Mesenchymal stem cell (in vitro differentiated cells and primary cell): ENCODE measurements at regions not wholly inside any gene's neighbourhood (a gene's known extent, or its start where the extent isn't known, plus 50 kb on each side); places are given as distances from the start of the nearest gene placed in this dataset. TPM values are rescaled to one million over a fixed set of nuclear protein-coding genes. Genes with fewer than 3 reads are reported as not detected.

Source experiments
- DNase-seq: peaks from one replicate; pipeline ENCODE4 v3.0.0-alpha.2; 2013
- H2AFZ ChIP-seq: one replicate; pipeline ENCODE4 v1.6.1; 2013; ENCODE audit warnings: low read depth, mild to moderate bottlenecking, control low read depth, inconsistent platforms, low read length, moderate library complexity
- H2AK5ac ChIP-seq: 2 replicates; pipeline ENCODE4 v1.6.1; 2013; ENCODE audit warnings: low read length, moderate library complexity, mild to moderate bottlenecking, inconsistent platforms; ENCODE audit not compliant: severe bottlenecking
- H2BK120ac ChIP-seq: one replicate; pipeline ENCODE4 v1.6.1; 2013; ENCODE audit warnings: low read depth, mild to moderate bottlenecking, inconsistent platforms, low read length, moderate library complexity
- H2BK12ac ChIP-seq, 2 experiments: one replicate each; pipeline ENCODE4 v1.6.1; 2013; ENCODE audit warnings: inconsistent platforms in 2 of 2, low read length in 2 of 2, mild to moderate bottlenecking in 2 of 2, moderate library complexity in 2 of 2, control low read depth in 1 of 2
- H2BK15ac ChIP-seq: one replicate; pipeline ENCODE4 v1.6.1; 2013; ENCODE audit warnings: mild to moderate bottlenecking, low read depth, inconsistent platforms; ENCODE audit not compliant: poor library complexity, severe bottlenecking
- H2BK5ac ChIP-seq: 2 replicates; pipeline ENCODE4 v1.6.1; 2013; ENCODE audit warnings: low read depth, mild to moderate bottlenecking, low read length, control low read depth, inconsistent platforms; ENCODE audit not compliant: poor library complexity, severe bottlenecking
- H3K14ac ChIP-seq, 2 experiments: one replicate each; pipeline ENCODE4 v1.6.1; 2013; ENCODE audit warnings: inconsistent platforms in 2 of 2, low read length in 2 of 2, control low read depth in 1 of 2, mild to moderate bottlenecking in 1 of 2, moderate library complexity in 1 of 2
- H3K18ac ChIP-seq, 2 experiments: one replicate each; pipeline ENCODE4 v1.6.1; 2013; ENCODE audit warnings: inconsistent platforms in 2 of 2, low read length in 2 of 2, control low read depth in 1 of 2, low read depth in 1 of 2, mild to moderate bottlenecking in 1 of 2
- H3K23ac ChIP-seq, 2 experiments: one replicate each; pipeline ENCODE4 v1.6.1; 2013; ENCODE audit warnings: inconsistent platforms in 2 of 2, low read length in 2 of 2, mild to moderate bottlenecking in 2 of 2, moderate library complexity in 2 of 2, control low read depth in 1 of 2
- H3K27ac ChIP-seq: 2 replicates; pipeline ENCODE4 v1.5.1; 2013; ENCODE audit warnings: mild to moderate bottlenecking, moderate library complexity, low read length, control low read depth, inconsistent platforms; ENCODE audit not compliant: poor library complexity, severe bottlenecking
- H3K27me3 ChIP-seq, 2 experiments: 2 replicates each; pipeline versions ENCODE4 v1.6.1 to v1.7.0; 2013; ENCODE audit warnings: low read length in 2 of 2, mild to moderate bottlenecking in 2 of 2, moderate library complexity in 2 of 2, control low read depth in 1 of 2, inconsistent platforms in 1 of 2; ENCODE audit not compliant: control insufficient read depth in 1 of 2, insufficient read depth in 1 of 2
- H3K36me3 ChIP-seq, 2 experiments: 2 replicates each; pipeline versions ENCODE4 v1.6.1 to v1.7.0; 2013; ENCODE audit warnings: low read length in 2 of 2, control low read depth in 1 of 2, inconsistent platforms in 1 of 2, low read depth in 1 of 2, mild to moderate bottlenecking in 1 of 2; ENCODE audit not compliant: insufficient read depth in 2 of 2, control insufficient read depth in 1 of 2
- H3K4ac ChIP-seq, 2 experiments: one replicate each; pipeline ENCODE4 v1.6.1; 2013; ENCODE audit warnings: inconsistent platforms in 2 of 2, low read length in 2 of 2, mild to moderate bottlenecking in 2 of 2, moderate library complexity in 2 of 2, control low read depth in 1 of 2, low read depth in 1 of 2
- H3K4me1 ChIP-seq: 2 replicates; pipeline ENCODE4 v1.6.1; 2013; ENCODE audit warnings: low read depth, low read length, control low read depth; ENCODE audit not compliant: control insufficient read depth, insufficient read depth
- H3K4me2 ChIP-seq: 2 replicates; pipeline ENCODE4 v1.6.1; 2013; ENCODE audit warnings: low read length, mild to moderate bottlenecking, inconsistent platforms; ENCODE audit not compliant: poor library complexity, severe bottlenecking
- H3K4me3 ChIP-seq, 2 experiments: 2 replicates each; pipeline versions ENCODE4 v1.5.1 to v1.7.0; 2013; ENCODE audit warnings: low read length in 2 of 2, mild to moderate bottlenecking in 2 of 2, control low read depth in 1 of 2, low read depth in 1 of 2; ENCODE audit not compliant: insufficient read depth in 1 of 2
- H3K79me1 ChIP-seq: replicated peaks from 2 replicates; pipeline ENCODE4 v1.6.1; 2013; ENCODE audit warnings: mild to moderate bottlenecking, control low read depth, low read length, inconsistent platforms; ENCODE audit not compliant: poor library complexity, severe bottlenecking
- H3K9ac ChIP-seq: 2 replicates; pipeline ENCODE4 v1.7.0; 2013; ENCODE audit warnings: mild to moderate bottlenecking, low read length, moderate library complexity
- H3K9me3 ChIP-seq: 2 replicates; pipeline ENCODE4 v1.7.0; 2013; ENCODE audit warnings: mild to moderate bottlenecking, low read length; ENCODE audit not compliant: control insufficient read depth
- H4K8ac ChIP-seq: one replicate; pipeline ENCODE4 v1.6.1; 2013; ENCODE audit warnings: inconsistent platforms, mild to moderate bottlenecking, low read length, moderate library complexity
- H4K91ac ChIP-seq: one replicate; pipeline ENCODE4 v1.6.1; 2013; ENCODE audit warnings: mild to moderate bottlenecking, low read length, inconsistent platforms
- WGBS: methylation state at CpG from one replicate; pipeline ENCODE4 v1.1.7; 2013; ENCODE audit warnings: mixed read lengths; 5-methylcytosine and 5-hydroxymethylcytosine counted together
- small RNA-seq: library from polyadenylated mRNA; stranded (forward); fragments of <200 nt; extraction: miRNeasy Mini kit (QIAGEN cat#:217004); gene quantifications from one replicate; pipeline ENCODE3, GENCODE V24; 2013; ENCODE audit warnings: low read depth

DNA sequence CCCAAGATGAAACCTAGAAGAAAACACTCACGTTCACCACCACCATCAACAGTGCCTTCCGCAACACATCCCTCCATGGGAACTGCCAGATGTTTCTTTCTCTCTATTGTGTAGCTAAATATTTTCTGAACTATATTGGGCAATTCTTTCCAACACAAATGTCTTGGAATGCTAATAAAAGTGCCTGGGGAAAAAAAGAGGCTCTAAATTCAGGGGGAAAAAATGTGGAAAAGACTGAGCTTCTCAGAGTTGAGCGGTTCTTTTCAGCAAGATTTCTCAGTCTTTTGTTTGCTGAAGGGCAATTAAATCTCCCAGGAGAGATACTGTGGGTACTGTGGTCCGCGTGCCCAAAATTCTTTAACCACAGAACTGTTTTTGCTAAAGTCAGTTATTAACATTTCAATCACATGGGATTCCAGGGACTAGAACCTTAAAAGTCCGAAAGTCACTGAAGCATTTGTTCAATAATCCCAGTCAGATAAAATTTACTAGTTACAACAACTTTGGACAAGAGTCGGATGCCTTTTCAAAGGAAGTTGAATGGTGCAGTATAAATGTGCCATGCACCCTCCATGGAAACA is 51.9 kb upstream of the DHRSX start:
- no peak for DNase-seq
- H3K9me3 ChIP-seq, result peaks cover 2% of the 10 kb centered on the region
- peaks cover 52 to 53% of the 10 kb centered on the region in 2 experiments for H3K27me3 ChIP-seq
- no peak overlapping the region for H3K4me3 ChIP-seq
- no peak overlapping the region for H3K23ac ChIP-seq
- H3K18ac ChIP-seq, result no peak overlapping the region
- H3K27ac ChIP-seq, result peak overlapping the region; percentile 72
- H4K8ac ChIP-seq, result no peak overlapping the region
- no peak overlapping the region for H2BK15ac ChIP-seq
- H3K14ac ChIP-seq, result no peak overlapping the region
- no peak overlapping the region for H2AFZ ChIP-seq
- no peak overlapping the region for H2BK5ac ChIP-seq
- H3K9ac ChIP-seq, result no peak overlapping the region
- no peak overlapping the region for H2BK120ac ChIP-seq
- no peak overlapping the region for H3K4ac ChIP-seq
- no peak overlapping the region for H2BK12ac ChIP-seq
- no peak overlapping the region for H4K91ac ChIP-seq
- no peak overlapping the region for H2AK5ac ChIP-seq
- H3K4me2 ChIP-seq, result no peak overlapping the region
- H3K36me3 ChIP-seq, result no peaks in the 10 kb centered on the region
- 87% methylated on average over 5 of the region's 7 CpGs for WGBS
- H3K79me1 ChIP-seq, result no peaks in the 10 kb centered on the region
- H3K4me1 ChIP-seq, result peaks cover 11% of the 10 kb centered on the region

DNA sequence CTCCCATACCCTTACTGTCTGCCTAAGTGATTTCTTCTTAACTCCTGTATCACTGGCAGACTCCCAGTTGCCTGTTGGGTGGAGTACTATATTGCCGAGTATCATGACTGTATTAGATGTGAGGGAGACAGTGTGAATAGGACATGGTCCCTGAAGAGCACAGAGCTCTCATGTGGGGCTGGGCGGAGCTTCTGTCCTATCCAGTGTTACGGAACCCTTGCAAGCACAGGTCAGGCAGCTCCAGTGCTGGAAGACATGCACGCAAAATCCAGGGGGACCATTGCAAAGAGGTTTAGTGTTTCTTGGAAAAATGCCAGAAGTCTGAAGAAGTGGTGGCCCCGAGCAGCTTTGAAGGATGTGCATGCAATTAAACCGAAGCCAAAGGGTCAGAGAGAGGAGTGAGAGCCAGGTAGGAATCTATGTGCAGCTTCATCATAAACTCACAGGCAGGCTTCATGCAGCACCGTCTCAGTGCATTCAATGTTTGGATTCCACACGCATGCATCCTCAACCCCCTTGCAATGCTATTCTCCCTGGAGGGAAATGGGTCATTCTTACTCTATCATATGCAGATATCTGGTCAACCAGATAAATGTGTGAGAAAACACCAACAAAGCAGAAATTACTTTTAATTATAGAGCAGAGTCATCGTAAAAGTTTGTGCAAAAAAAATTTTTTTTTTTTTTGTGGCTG is 49.7 kb upstream of the DHRSX start:
- H3K27ac ChIP-seq, result no peak overlapping the region
- no peak overlapping the region for H3K23ac ChIP-seq
- H3K9ac ChIP-seq, result no peak overlapping the region
- no peak overlapping the region for H2BK120ac ChIP-seq
- H3K79me1 ChIP-seq, result no peaks in the 10 kb centered on the region
- no peak overlapping the region for H3K18ac ChIP-seq
- H2BK12ac ChIP-seq, result no peak overlapping the region
- no peak overlapping the region for H2AFZ ChIP-seq
- H4K91ac ChIP-seq, result no peak overlapping the region
- no peak overlapping the region for H2BK15ac ChIP-seq
- no peak overlapping the region for H3K4me2 ChIP-seq
- DNase-seq, result no peak
- no peak overlapping the region for H2BK5ac ChIP-seq
- no peak overlapping the region for H3K4me3 ChIP-seq
- H3K36me3 ChIP-seq, result no peaks in the 10 kb centered on the region
- H3K4me1 ChIP-seq, result peaks cover 11% of the 10 kb centered on the region
- H2AK5ac ChIP-seq, result no peak overlapping the region
- no peak overlapping the region for H3K4ac ChIP-seq
- WGBS, result 72% methylated on average over 8 of the region's 9 CpGs
- H3K27me3 ChIP-seq, result peaks cover 36 to 39% of the 10 kb centered on the region in 2 experiments
- H3K14ac ChIP-seq, result no peak overlapping the region
- peaks cover 4% of the 10 kb centered on the region for H3K9me3 ChIP-seq
- no peak overlapping the region for H4K8ac ChIP-seq

Small RNAs in the stretch of these regions (small RNA-seq; reads per million reads assigned to genes)
- not detected for gene MIR6089
